ENCODE measurements at regions not wholly inside any gene's neighbourhood (a gene's known extent, or its start where the extent isn't known, plus 50 kb on each side); places are given as distances from the start of the nearest gene placed in this dataset.

DNA sequence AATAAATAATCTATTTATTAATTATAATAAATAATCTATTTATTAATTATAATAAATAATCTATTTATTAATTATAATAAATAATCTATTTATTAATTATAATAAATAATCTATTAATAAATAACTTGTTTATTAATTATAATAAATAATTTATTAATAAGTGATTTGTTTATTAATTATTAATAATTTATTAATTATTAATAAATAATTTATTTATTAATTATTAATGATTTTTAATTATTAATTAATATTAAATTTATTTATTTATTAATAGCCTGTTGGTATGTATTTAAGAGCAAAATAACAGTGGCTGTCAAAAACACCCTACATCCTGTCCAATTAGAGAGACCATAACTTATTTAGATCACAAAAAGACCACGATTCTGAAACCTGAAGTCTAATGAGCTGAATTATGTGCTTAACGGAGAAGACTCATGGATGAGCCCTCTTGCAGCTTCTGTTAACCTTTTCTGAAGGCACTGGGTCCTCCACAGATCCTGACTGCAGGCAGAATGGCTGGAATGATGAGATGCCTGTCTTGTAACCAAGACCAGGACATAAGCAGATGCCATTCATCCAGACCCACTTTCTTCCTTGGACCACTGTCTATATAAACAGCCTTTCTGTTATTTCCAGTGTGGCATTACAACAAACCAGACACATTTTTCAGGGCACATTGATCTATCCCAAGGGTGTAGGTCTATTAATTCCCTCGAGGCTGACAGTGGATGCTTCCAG is 134.2 kb downstream of the SETD4 start:
- DNase-seq = no peak
- H3K4me2 ChIP-seq (ENCODE audit: low read depth, low read length) = no peak overlapping the region
- H3K79me2 ChIP-seq (ENCODE audit: low read length) = no peaks in the 10 kb centered on the region
- H4K20me1 ChIP-seq (ENCODE audit: insufficient read depth, low read length) = no peaks in the 10 kb centered on the region
- H3F3A ChIP-seq (ENCODE audit: insufficient read depth, low read length) = no peaks in the 10 kb centered on the region
- H3K9me2 ChIP-seq (replicated peaks; ENCODE audit: insufficient read depth, low read length) = no peaks in the 10 kb centered on the region
- H2AFZ ChIP-seq (ENCODE audit: low read length) = no peak overlapping the region
- no peak overlapping the region for H3K27ac ChIP-seq (ENCODE audit: low read length)
- H3K36me3 ChIP-seq (replicated peaks; ENCODE audit: insufficient read depth, low read length) = no peaks in the 10 kb centered on the region
- H3K27me3 ChIP-seq (replicated peaks; ENCODE audit: insufficient read depth, low read length) = no peaks in the 10 kb centered on the region
- no peak overlapping the region for H3K4me3 ChIP-seq (ENCODE audit: low read length)
- H3K9me3 ChIP-seq (replicated peaks; ENCODE audit: insufficient read depth, low read length) = no peaks in the 10 kb centered on the region
- H3K9ac ChIP-seq (ENCODE audit: low read length) = no peak overlapping the region
- H3K4me1 ChIP-seq (ENCODE audit: low read length) = no peaks in the 10 kb centered on the region
- TF ChIP-seq EZH2 (optimal IDR thresholded peaks at IDR 0.05; ENCODE audit: low read depth, low read length) (no peak), EZH2phosphoT487 (IDR thresholded peaks at IDR 0.05; ENCODE audit: low read length) (no peak)
- TF ChIP-seq, protein P1, sequence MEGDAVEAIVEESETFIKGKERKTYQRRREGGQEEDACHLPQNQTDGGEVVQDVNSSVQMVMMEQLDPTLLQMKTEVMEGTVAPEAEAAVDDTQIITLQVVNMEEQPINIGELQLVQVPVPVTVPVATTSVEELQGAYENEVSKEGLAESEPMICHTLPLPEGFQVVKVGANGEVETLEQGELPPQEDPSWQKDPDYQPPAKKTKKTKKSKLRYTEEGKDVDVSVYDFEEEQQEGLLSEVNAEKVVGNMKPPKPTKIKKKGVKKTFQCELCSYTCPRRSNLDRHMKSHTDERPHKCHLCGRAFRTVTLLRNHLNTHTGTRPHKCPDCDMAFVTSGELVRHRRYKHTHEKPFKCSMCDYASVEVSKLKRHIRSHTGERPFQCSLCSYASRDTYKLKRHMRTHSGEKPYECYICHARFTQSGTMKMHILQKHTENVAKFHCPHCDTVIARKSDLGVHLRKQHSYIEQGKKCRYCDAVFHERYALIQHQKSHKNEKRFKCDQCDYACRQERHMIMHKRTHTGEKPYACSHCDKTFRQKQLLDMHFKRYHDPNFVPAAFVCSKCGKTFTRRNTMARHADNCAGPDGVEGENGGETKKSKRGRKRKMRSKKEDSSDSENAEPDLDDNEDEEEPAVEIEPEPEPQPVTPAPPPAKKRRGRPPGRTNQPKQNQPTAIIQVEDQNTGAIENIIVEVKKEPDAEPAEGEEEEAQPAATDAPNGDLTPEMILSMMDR (IDR thresholded peaks at IDR 0.05; ENCODE audit: low read length) = no peak

GRCh38 chr21:35925497-35925896 is 134.8 kb downstream of the SETD4 start:
- Histone ChIP-seq H3K9ac (ENCODE audit: low read length) (no peak overlapping the region), H3K4me2 (ENCODE audit: low read depth, low read length) (no peak overlapping the region)

GRCh38 chr21:35924714-35925301 is 135.5 kb downstream of the SETD4 start:
- Histone ChIP-seq H3K9ac (ENCODE audit: low read length) (no peak overlapping the region), H4K20me1 (ENCODE audit: insufficient read depth, low read length) (no peaks in the 10 kb centered on the region), H3F3A (ENCODE audit: insufficient read depth, low read length) (no peaks in the 10 kb centered on the region), H3K4me3 (ENCODE audit: low read length) (no peak overlapping the region), H3K4me1 (ENCODE audit: low read length) (no peaks in the 10 kb centered on the region), H2AFZ (ENCODE audit: low read length) (no peak overlapping the region), H3K27ac (ENCODE audit: low read length) (no peak overlapping the region), H3K4me2 (ENCODE audit: low read depth, low read length) (no peak overlapping the region), H3K27me3 (replicated peaks; ENCODE audit: insufficient read depth, low read length) (no peaks in the 10 kb centered on the region), H3K9me3 (replicated peaks; ENCODE audit: insufficient read depth, low read length) (no peaks in the 10 kb centered on the region), H3K9me2 (replicated peaks; ENCODE audit: insufficient read depth, low read length) (no peaks in the 10 kb centered on the region), H3K79me2 (ENCODE audit: low read length) (no peaks in the 10 kb centered on the region), H3K36me3 (replicated peaks; ENCODE audit: insufficient read depth, low read length) (no peaks in the 10 kb centered on the region)
- DNase-seq = no peak
- TF ChIP-seq EZH2phosphoT487 (IDR thresholded peaks at IDR 0.05; ENCODE audit: low read length) = no peak
- TF ChIP-seq, protein P1 (IDR thresholded peaks at IDR 0.05; ENCODE audit: low read length) = no peak
- no peak for TF ChIP-seq EZH2 (optimal IDR thresholded peaks at IDR 0.05; ENCODE audit: low read depth, low read length)

More at GRCh38 chr21:35925497-35925896, 134.8 kb downstream of the SETD4 start:
- H3K9me2 ChIP-seq (replicated peaks; ENCODE audit: insufficient read depth, low read length) = no peaks in the 10 kb centered on the region
- no peaks in the 10 kb centered on the region for H3K9me3 ChIP-seq (replicated peaks; ENCODE audit: insufficient read depth, low read length)
- H4K20me1 ChIP-seq (ENCODE audit: insufficient read depth, low read length) = no peaks in the 10 kb centered on the region
- no peak overlapping the region for H3K4me3 ChIP-seq (ENCODE audit: low read length)
- H3K4me1 ChIP-seq (ENCODE audit: low read length) = no peaks in the 10 kb centered on the region
- no peaks in the 10 kb centered on the region for H3F3A ChIP-seq (ENCODE audit: insufficient read depth, low read length)
- TF ChIP-seq EZH2 (optimal IDR thresholded peaks at IDR 0.05; ENCODE audit: low read depth, low read length) (no peak), EZH2phosphoT487 (IDR thresholded peaks at IDR 0.05; ENCODE audit: low read length) (no peak)
- TF ChIP-seq, protein P1 (IDR thresholded peaks at IDR 0.05; ENCODE audit: low read length) = no peak
- no peaks in the 10 kb centered on the region for H3K36me3 ChIP-seq (replicated peaks; ENCODE audit: insufficient read depth, low read length)
- DNase-seq = no peak
- H2AFZ ChIP-seq (ENCODE audit: low read length) = no peak overlapping the region
- H3K79me2 ChIP-seq (ENCODE audit: low read length) = no peaks in the 10 kb centered on the region
- H3K27ac ChIP-seq (ENCODE audit: low read length) = no peak overlapping the region
- H3K27me3 ChIP-seq (replicated peaks; ENCODE audit: insufficient read depth, low read length) = no peaks in the 10 kb centered on the region
